ENCODE measurements at regions not wholly inside any gene's neighbourhood (a gene's known extent, or its start where the extent isn't known, plus 50 kb on each side); places are given as distances from the start of the nearest gene placed in this dataset.

- TF ChIP-seq, protein P1, sequence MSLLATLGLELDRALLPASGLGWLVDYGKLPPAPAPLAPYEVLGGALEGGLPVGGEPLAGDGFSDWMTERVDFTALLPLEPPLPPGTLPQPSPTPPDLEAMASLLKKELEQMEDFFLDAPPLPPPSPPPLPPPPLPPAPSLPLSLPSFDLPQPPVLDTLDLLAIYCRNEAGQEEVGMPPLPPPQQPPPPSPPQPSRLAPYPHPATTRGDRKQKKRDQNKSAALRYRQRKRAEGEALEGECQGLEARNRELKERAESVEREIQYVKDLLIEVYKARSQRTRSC (CRISPR knock-in tag; IDR thresholded peaks at IDR 0.05; ENCODE audit: low read depth) = no peak
- TF ChIP-seq BORCS8-MEF2B (CRISPR knock-in tag; IDR thresholded peaks at IDR 0.05) (no peak), HMG20A (CRISPR knock-in tag; IDR thresholded peaks at IDR 0.05; ENCODE audit: borderline replicate concordance) (peak; percentile 39; the same call in 1 of the 2 replicates), ZNF12 (CRISPR knock-in tag; IDR thresholded peaks at IDR 0.05) (no peak), ZNF670 (CRISPR knock-in tag; IDR thresholded peaks at IDR 0.05; ENCODE audit: borderline replicate concordance) (no peak), ZNF577 (CRISPR knock-in tag; IDR thresholded peaks at IDR 0.05; ENCODE audit: borderline replicate concordance, low read depth) (no peak), ADNP (CRISPR knock-in tag; IDR thresholded peaks at IDR 0.05) (no peak), ZHX1 (CRISPR knock-in tag; IDR thresholded peaks at IDR 0.05; ENCODE audit: low read depth) (no peak), YY1 (IDR thresholded peaks at IDR 0.05; ENCODE audit: insufficient read depth, insufficient replicate concordance, low read depth, low read length) (no peak), ZNF792 (CRISPR knock-in tag; IDR thresholded peaks at IDR 0.05) (no peak), KLF15 (CRISPR knock-in tag; IDR thresholded peaks at IDR 0.05; ENCODE audit: borderline replicate concordance) (no peak), ZNF44 (CRISPR knock-in tag; IDR thresholded peaks at IDR 0.05) (no peak), NR2F2 (IDR thresholded peaks at IDR 0.05; ENCODE audit: borderline replicate concordance, low read depth) (no peak), ZNF616 (CRISPR knock-in tag; IDR thresholded peaks at IDR 0.05; ENCODE audit: low read depth) (no peak), MED1 (CRISPR knock-in tag; IDR thresholded peaks at IDR 0.05) (no peak), ZNF652 (CRISPR knock-in tag; IDR thresholded peaks at IDR 0.05; ENCODE audit: borderline replicate concordance, low read depth) (no peak), RFXANK (CRISPR knock-in tag; IDR thresholded peaks at IDR 0.05) (no peak), ARNT (IDR thresholded peaks at IDR 0.05) (no peak)
- TF ChIP-seq, protein P2, sequence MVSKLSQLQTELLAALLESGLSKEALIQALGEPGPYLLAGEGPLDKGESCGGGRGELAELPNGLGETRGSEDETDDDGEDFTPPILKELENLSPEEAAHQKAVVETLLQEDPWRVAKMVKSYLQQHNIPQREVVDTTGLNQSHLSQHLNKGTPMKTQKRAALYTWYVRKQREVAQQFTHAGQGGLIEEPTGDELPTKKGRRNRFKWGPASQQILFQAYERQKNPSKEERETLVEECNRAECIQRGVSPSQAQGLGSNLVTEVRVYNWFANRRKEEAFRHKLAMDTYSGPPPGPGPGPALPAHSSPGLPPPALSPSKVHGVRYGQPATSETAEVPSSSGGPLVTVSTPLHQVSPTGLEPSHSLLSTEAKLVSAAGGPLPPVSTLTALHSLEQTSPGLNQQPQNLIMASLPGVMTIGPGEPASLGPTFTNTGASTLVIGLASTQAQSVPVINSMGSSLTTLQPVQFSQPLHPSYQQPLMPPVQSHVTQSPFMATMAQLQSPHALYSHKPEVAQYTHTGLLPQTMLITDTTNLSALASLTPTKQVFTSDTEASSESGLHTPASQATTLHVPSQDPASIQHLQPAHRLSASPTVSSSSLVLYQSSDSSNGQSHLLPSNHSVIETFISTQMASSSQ (IDR thresholded peaks at IDR 0.05; ENCODE audit: low read depth) = no peak
- TF ChIP-seq, protein P2 (CRISPR knock-in tag; IDR thresholded peaks at IDR 0.05; ENCODE audit: borderline replicate concordance) = no peak
- TF ChIP-seq, protein P3, sequence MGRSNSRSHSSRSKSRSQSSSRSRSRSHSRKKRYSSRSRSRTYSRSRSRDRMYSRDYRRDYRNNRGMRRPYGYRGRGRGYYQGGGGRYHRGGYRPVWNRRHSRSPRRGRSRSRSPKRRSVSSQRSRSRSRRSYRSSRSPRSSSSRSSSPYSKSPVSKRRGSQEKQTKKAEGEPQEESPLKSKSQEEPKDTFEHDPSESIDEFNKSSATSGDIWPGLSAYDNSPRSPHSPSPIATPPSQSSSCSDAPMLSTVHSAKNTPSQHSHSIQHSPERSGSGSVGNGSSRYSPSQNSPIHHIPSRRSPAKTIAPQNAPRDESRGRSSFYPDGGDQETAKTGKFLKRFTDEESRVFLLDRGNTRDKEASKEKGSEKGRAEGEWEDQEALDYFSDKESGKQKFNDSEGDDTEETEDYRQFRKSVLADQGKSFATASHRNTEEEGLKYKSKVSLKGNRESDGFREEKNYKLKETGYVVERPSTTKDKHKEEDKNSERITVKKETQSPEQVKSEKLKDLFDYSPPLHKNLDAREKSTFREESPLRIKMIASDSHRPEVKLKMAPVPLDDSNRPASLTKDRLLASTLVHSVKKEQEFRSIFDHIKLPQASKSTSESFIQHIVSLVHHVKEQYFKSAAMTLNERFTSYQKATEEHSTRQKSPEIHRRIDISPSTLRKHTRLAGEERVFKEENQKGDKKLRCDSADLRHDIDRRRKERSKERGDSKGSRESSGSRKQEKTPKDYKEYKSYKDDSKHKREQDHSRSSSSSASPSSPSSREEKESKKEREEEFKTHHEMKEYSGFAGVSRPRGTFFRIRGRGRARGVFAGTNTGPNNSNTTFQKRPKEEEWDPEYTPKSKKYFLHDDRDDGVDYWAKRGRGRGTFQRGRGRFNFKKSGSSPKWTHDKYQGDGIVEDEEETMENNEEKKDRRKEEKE (IDR thresholded peaks at IDR 0.05) = no peak
Measured at GRCh38 chr12:53808023-53808705, 56.4 kb upstream of the CISTR start (continued).

Data from HepG2 (cell line).